Fibroblast of peridontal ligament (primary cell): ENCODE measurements at regions not wholly inside any gene's neighbourhood (a gene's known extent, or its start where the extent isn't known, plus 50 kb on each side); places are given as distances from the start of the nearest gene placed in this dataset.
"Not testable (repeated sequence)": the region's sequence is repeated elsewhere in the genome, so short reads cannot be mapped to it uniquely, and the experiment has no call there.

ENCODE experiments used
- DNase-seq: peaks from one replicate; pipeline ENCODE4 v3.0.0-alpha.2; 2010; ENCODE audit errors: extremely low read depth

DNA sequence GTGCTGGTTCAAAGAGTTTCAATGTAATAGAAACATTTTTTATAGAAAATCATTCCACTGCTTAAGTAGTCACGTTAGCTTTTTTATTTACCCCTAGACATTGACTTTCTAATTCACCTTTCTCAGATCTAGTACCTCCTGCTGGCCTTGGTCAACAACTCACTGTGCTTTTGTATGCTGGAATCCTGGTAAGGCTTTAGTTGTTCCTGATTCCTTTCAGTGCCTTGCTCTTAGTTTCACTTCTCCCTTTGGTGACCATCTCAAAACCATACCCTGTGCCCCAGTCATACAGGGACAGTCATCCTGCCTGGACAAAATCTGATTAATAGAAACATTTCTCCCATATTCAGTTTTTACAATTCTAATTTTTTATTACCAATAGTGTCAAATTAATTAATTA is 130.2 kb downstream of the GPR37 start:
- no peak for DNase-seq

DNA sequence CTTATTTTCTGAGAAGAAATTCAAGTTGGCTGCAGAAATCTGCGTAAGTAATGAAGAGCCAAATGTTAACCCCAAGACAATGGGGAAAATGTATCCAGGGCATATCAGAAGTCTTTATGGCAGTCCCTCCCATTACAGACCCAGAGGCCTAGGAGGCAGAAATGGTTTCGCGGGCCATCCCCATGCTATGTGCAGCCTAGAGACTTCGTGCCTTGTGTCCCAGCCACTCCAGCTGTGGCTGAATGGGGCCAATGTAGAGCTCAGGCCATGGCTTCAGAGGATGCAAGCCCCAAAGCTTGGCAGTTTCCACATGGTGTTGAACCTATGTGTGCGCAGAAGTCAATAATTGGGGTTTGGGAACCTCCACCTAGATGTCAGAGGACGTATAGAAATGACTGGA is 131.9 kb downstream of the GPR37 start:
- DNase-seq, result no peak

DNA sequence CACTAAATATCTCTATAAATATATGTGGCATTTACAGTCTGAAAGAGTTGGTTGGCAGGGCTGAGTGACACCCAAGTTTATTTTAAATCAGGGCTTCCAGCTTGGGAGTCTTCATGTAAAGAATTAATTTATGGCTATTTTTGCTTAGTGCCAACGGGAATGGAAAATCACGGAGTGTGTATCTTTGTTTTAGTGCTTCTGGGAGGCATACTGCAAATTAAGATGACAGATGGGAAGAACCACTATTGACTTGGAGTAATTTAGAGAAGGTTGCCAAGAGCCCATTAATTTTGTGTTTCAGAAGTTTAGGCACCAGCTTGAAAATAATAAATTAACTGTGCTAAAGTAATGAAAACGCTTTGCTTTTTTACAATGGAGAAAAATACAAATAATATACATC is 135.2 kb downstream of the GPR37 start:
- DNase-seq, result no peak

DNA sequence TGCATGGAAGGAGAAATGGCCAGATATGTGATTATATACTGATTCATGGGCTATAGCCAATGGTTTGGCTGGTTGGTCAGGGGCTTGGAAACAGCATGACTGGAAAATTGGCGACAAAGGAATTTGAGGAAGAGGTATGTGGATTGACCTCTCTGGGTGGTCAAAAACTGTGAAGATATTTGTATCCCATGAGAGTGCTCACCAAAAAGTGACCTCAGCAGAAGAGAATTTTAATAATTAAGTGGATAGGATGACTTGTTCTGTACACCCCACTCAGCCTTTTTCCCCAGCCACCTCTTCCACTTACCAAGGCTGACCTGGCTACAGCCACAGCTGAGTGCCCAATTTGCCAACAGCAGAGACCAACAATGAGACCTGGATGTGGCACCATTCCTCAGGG is 146.7 kb downstream of the GPR37 start:
- DNase-seq, result no peak

DNA sequence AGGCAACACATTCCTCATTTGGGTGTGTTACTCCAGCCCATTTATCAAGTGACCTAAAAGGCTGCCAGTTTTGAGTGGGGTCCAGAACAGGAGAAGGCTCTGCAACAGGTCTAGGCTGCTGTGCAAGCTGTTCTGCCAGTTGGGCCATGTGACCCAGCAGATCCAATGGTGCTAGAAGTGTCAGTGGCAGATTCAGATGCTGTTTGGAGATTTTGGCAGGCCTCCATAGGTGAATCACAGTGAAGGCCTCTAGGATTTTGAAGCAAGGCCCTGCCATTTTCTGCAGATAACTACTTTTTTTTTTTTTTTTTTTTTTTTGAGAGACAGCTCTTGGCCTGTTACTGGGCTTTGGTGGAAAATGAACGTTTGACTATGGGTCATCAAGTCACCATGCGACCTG is 147.5 kb downstream of the GPR37 start:
- DNase-seq, result not testable (repeated sequence)

DNA sequence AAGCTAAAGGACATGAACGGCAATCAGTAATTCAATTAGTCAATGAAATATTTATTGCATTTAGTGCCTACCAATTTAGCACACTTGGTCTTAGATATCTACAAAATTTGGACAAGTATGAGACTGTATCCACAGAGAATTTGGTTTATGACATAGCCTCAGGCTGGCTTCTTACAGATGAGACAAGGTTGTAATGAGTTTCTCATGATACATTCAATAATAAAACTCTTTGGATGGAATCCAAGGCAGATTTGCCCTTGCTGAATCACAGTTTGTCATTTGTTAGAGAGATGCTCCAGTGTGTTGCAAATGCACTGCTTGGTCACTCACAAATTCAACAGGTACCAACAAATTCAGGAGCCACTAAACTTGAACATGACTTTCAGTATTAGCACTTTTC is 162.5 kb downstream of the GPR37 start:
- DNase-seq, result no peak

DNA sequence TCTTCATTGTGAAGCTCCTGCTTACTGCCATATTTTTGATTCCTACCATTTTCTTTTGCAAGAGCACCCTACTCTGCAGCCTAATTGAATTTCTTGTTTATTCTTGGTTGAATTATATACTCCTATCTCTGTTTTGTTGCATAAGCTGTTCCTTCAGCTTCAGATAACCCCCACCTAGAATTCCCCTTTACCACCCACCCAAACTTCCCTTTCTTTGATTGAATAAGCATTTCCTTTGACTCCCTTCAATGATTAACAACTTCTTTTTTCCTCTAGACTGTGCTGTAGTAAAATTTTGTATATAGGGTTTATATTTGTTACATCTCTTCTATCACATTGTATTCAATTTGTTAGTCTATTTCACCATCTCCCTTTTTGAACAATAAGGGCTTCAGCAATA is 168.1 kb downstream of the GPR37 start:
- no peak for DNase-seq

DNA sequence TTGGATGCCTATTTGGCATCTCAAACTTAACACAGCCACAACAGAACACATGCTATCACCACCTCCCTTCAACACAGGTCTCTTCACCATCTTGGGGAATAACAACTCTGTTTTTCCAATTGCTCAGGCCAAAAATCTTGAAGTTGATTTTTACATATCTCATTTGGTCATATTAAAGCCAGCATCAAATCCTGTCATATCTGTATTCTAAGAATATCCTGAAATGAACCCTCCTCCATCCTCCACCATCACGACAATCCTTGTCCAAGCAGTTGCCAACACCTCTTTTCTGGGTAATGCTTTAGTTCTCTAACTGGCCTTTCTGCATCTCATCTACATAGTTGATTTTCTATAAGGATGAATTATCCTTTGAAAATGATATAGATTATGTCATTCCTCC is 168.7 kb downstream of the GPR37 start:
- DNase-seq, result no peak

DNA sequence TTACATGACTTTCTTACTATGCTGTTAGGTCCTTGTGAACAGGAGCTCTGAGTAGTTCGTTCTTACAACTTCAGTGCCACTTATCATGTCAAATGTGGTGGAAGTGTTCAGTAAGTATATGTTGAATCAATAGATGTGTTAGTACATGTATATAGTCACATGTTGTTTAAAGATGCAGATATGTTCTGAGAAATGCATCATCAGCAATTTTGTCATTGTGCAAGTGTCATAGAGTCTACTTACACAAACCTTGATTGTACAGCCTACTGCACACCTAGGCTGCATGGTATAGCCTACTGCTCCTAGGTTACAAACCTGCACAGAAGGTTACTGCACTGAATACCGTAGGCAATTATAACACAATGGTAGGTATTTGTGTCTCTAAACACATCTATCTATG is 174.8 kb downstream of the GPR37 start:
- DNase-seq, result no peak

DNA sequence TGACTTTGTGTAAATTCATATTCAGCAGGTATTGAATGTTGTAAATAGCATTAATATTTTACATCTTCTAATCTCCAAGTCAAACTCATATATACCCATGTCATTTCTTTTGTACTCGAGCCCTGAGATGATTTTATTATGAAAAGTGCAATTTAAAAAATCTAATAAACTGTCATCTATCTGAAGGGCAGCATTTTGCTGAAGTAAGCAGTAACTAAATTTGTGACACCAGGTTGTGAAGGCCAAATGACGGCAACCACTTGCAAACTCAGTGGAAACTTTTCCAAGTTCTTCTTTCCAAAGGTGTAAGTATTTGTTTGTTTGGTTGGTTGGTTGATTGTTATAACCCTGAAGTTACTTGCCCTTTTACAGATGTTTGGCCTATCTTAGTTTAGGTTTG is 188.3 kb downstream of the GPR37 start:
- no peak for DNase-seq

DNA sequence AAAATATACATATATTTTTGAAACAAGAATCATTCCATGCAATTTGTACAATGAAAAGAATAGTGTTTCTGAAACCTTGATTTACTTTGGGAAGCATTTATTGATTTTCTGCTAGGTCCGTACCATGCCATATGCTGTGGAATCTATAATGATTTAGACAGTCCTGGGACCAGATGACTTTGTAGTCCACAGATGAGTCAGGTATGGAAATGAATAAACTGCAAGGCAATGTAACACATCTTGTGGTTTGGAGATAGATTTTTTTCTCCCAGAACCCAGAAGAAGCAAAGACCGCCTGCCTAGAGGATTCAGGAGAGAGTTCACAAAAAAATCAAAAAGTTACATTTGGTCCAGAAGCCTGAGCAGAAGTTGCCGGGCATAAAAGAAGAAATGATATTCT is 190.4 kb downstream of the GPR37 start:
- no peak for DNase-seq

DNA sequence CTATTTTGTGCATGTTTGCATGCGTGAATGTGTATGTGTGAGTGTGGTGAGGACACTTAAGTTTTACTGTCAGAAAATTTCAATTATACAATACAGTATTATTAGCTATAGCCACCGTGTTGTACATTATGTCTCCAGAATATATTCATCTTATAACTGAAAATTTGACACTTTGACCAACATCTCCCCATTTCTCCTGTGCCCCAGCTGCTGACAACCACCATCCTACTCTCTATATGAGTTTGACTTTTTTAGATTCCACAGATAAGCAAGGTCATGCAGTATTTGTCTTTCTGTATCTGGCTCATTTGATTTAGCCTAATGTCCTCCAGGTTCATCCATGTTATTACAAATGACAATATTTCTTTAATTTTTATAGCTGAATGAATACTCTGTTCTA is 195.0 kb downstream of the GPR37 start:
- DNase-seq, result no peak

DNA sequence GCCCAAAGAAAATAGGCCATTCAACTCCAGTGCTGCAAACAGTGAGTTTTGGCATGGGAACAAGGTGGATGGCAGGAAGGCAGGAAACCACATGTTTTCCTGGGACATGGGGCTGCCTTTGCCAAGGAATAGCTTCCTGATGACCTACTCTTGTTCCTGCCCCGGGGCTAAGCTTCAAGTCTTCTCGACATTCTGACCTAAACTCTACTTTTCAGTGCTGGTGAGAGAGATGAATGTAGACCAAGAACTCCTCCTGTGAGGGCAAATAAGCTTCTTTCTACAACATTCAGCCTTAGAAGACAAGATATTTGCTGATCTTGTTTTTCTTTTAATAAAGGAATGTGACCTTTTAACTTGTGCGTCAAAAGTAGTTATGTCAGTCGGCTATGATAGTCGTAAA is 199.0 kb downstream of the GPR37 start:
- peak; percentile 1 for DNase-seq

DNA sequence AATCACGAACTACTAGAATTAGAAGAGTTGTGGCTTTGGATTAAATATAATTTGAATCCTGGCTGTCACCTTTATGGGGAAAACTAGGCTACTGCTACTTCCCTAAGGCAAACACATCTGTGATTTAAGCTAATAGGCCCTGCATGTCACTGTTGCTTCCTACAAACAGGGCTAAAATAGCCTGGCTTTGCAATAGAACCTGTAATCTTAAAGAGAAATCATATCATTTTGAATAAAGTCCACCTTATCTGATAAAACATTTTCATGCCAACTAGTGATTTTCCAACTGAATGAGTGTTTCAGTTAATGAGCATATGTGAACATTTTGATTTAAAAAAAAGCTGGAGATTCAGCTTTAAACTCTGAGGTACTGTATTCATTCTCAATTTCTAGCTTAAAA is 208.0 kb downstream of the GPR37 start:
- no peak for DNase-seq

DNA sequence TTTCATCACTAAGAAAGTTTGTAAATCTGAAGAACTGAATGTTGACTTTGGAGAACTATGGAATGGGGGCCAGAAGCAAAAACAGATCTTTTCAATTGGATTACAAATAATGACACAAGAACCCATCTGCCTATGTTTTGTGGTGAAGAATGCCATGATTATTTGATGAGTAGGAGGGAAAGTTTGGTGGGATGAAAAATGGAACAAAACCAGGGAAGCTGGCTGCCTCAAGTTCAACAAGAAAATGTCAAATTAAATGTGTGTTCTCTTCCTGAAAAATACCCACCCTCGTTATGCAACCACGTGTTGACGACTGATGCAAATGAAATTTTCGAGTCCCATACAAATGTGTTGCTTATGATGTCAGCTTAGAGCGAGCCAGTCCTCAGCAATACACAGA is 208.5 kb downstream of the GPR37 start:
- DNase-seq, result no peak

DNA sequence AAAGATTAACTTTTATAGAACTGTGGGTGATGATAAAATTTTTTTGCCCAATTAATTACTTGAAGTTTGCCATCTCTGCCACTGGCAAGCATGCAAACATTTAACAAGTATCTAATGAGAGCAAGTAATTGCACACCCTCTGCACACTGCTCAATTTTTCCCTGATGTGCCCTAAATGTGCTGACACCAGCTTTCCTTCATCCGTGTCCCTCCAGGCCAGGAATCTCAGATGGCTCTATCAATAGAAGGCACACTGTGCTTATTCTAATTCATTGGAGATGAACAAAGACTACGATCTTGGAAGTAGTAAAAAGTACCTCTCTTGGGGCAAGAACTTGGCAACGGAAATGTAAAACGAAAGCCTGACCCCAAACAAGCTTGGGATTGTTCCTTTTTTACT is 212.1 kb downstream of the GPR37 start:
- DNase-seq, result no peak

DNA sequence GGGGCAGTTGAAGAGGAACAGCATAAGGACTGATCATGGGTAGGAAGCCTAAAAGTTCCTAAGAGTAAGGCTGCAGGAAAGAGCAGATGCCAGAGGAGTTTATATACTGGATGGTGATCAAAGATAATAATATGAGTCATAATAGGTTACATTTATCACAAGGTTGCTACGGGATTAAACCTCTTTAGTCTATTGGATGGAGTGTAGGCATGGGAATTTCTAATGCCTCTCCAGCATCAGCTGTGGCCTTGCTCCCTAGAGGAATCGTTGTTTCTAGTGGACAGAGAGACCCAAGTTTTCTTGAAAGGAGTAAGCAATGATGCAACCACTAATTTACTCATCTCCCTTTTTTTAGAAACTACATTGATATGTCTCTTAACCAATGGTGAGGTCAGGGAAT is 213.4 kb downstream of the GPR37 start:
- no peak for DNase-seq

DNA sequence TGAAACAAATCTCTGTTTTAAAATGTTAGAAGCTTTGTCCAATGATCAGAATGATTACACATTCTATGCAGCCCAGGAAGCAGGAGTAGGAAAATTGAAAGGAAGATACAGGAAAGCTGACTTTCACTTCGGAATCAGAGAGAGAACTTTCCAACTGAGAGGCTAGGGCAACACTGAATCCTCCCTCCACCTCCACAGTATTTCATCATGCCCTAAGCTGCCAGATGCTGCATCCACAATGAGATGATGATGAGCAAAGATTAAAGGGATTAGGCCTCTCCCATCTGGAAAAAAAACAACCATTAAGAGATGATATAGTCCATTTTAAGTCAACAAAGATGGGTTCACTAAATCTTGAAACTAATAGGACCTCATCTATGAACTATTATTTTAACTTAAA is 215.6 kb downstream of the GPR37 start:
- DNase-seq, result no peak

DNA sequence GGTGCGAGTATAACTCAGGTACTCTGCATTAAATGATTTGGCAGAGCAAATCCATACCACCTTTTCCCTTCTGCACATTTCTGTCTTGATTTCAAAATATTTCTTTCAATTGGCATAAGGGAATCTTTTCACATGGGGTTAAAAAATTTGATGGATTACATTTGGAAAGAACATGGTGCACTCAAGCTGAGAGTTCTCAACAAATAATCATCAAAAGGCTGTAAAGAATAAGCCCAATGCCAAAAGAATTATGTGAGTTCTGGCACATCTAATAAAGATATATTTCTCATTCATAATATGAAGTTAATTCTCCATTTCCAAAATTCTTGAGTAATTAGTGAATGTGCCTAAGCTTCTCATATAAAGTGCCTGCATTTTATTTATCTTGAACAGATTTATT is 223.1 kb downstream of the GPR37 start:
- no peak for DNase-seq

DNA sequence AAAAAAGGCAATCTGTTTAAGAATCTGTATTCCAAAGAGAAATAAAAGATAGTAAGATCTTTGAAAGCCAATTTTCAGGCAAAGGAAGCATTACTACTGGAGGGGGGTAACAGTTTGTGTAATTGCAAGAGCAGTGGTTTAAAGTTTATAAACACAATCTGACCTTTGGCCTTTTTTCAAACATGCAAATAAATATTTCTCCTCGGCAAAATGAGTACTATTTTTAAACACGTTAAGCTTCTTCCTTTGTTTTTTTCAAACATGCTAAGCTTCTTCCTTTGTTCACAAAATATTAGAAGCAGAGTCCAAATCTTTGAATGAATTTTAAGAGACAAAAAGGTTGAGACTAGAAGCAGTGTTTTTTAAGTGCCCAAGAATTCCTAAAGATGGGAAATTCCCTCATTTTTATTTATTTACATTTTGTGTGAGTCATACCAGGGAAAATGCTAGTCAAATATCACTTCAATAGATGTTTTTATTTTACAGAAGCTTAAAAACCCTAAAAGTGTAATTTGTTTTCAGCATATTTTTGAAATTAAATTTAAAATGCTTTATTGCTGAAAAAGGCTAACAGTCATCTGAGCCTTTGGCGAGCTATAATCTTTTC is 229.3 kb downstream of the GPR37 start:
- peak; percentile 5 for DNase-seq

DNA sequence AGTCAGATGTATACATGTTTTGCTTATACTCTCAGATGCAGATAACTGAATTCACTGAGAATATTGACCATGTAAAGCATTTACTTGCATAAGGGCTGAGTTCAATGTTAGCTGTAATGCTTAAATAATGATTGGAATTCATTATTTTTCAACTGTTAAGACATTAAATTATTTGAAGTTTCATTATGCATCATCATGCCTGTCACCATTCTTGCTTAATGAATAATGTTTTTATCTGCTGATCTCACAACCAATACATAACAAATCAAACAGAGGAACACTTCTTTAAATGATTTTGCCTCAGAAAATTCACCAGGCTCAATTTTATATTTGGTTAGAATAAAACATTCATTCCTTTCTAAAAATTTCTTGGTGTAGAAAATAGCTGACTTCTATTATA is 233.4 kb downstream of the GPR37 start:
- no peak for DNase-seq

DNA sequence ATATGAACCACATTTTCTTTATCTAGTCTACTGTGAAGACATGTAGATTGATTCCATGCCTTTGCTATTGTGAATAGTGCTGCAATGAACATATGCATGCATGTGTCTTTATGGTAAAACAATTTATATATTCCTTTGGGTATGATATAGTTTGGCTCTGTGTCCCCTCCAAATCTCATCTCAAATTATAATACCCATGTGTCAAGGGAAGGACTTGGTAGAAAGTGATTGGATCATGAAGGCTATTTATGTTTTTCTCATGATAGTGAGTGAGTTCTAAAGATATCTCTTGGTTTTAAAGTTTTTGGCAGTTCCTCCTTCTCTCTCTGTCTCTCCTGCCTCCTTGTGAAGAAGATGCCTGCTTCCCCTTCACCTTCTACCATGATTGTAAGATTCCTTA is 248.7 kb downstream of the GPR37 start:
- no peak for DNase-seq

DNA sequence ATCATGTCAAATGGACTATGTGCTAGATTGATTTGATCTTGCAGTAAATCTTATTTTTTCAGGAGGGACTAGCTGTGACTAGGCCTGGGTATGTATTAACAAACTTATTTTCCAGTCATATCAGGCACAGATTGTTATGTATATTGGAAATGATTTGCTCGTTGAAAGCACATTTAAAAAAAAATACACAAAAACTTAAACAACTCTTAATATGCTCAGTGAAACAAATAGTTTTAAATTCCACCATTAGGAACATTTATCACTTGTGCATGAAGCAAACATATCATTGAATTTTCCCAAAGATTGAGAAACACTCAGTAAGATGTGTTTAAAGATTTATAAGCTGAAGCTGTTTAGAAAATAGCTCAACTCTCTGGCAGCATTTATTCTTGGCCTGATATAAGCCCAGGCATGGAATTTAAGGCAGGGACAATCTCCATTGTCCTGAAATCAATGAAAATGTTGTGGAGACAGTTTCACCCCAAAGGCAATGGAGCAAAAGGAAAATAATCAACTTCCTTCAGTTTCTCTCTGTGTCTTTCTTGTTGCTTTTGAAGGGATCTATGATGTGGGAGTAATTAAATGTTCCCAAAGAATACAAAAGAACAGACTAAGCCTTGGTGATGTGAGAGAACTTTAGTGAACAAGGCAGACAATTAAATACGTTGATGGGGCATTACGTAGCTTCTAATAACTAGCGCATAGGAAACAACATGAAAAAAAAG is 250.3 kb downstream of the GPR37 start:
- no peak for DNase-seq

DNA sequence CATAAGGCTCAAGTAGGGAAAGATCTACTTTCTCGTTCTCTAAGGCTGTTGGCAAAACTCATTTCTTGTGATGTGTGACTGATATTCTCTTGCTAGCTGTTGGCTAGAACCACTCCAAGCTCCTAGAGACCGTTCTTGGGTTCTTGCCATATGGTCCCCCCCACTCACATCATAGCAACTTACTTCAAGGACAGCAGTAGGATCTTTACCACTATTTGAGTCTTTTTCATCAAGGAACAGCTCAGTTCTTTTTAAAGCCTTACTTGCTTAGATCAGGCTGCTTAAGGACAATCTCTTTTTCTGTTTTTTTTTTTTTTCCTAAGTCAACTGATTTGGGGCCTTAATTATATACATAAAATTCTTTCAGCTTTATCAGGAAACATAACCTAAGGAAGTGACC is 251.1 kb downstream of the GPR37 start:
- no peak for DNase-seq
